T-helper 1 cell (primary cell): ENCODE measurements at regions not wholly inside any gene's neighbourhood (a gene's known extent, or its start where the extent isn't known, plus 50 kb on each side); places are given as distances from the start of the nearest gene placed in this dataset.
"Not testable (repeated sequence)": the region's sequence is repeated elsewhere in the genome, so short reads cannot be mapped to it uniquely, and the experiment has no call there.

Experiments used
- DNase-seq, 5 donors: peaks; one replicate each; pipeline ENCODE4 v3.0.0-alpha.2; 2012 to 2020

GRCh38 chr5:18487928-18488480 is 853.7 kb downstream of the TAF11L14 start:
- DNase-seq = peak in 1 of 5 donors; percentile 1

GRCh38 chr5:18489703-18490102 is 855.4 kb downstream of the TAF11L14 start:
- no peak for DNase-seq

GRCh38 chr5:18491349-18491748 is 857.1 kb downstream of the TAF11L14 start:
- DNase-seq = no peak

GRCh38 chr5:18495157-18495556 is 860.9 kb downstream of the TAF11L14 start:
- DNase-seq = no peak

GRCh38 chr5:18496041-18496440 is 861.8 kb downstream of the TAF11L14 start:
- DNase-seq = no peak

GRCh38 chr5:18497089-18497488 is 862.8 kb downstream of the TAF11L14 start:
- no peak for DNase-seq

GRCh38 chr5:18503797-18504328 is 869.6 kb downstream of the TAF11L14 start:
- no peak for DNase-seq

- DNase-seq = no peak
Measured at GRCh38 chr5:18507114-18507513, 872.9 kb downstream of the TAF11L14 start.

- DNase-seq = no peak
Measured at GRCh38 chr5:18517641-18518380, 883.6 kb downstream of the TAF11L14 start.

- no peak for DNase-seq
Measured at GRCh38 chr5:18523380-18523779, 889.1 kb downstream of the TAF11L14 start.

GRCh38 chr5:18526792-18527405 is 892.6 kb downstream of the TAF11L14 start:
- no peak for DNase-seq

- DNase-seq = no peak
Measured at GRCh38 chr5:18533137-18533536, 898.9 kb downstream of the TAF11L14 start.

- no peak for DNase-seq
Measured at GRCh38 chr5:18534119-18534518, 899.9 kb downstream of the TAF11L14 start.

GRCh38 chr5:18535753-18536152 is 901.5 kb downstream of the TAF11L14 start:
- DNase-seq = not testable (repeated sequence)

- no peak for DNase-seq
Measured at GRCh38 chr5:18544421-18544820, 910.2 kb downstream of the TAF11L14 start.

- no peak for DNase-seq
Measured at GRCh38 chr5:18546591-18546990, 912.3 kb downstream of the TAF11L14 start.

GRCh38 chr5:18551716-18552115 is 917.5 kb downstream of the TAF11L14 start:
- DNase-seq = no peak

GRCh38 chr5:18553269-18553668 is 919.0 kb downstream of the TAF11L14 start:
- DNase-seq = no peak

GRCh38 chr5:18560602-18561001 is 926.3 kb downstream of the TAF11L14 start:
- DNase-seq = no peak

GRCh38 chr5:18563853-18564252 is 929.6 kb downstream of the TAF11L14 start:
- DNase-seq = no peak

- DNase-seq = no peak
Measured at GRCh38 chr5:18566671-18567070, 932.4 kb downstream of the TAF11L14 start.

- DNase-seq = no peak
Measured at GRCh38 chr5:18576586-18576985, 942.3 kb downstream of the TAF11L14 start.

GRCh38 chr5:18601185-18601584 is 966.9 kb downstream of the TAF11L14 start:
- no peak for DNase-seq

GRCh38 chr5:18602402-18602801 is 968.1 kb downstream of the TAF11L14 start:
- no peak for DNase-seq
